Stimulated activated naive CD8-positive, alpha-beta T cell treated with anti-CD3 and anti-CD28 coated beads, Interleukin-15, amount 100 ng/mL, for 72 hours (primary cell): ENCODE measurements at regions not wholly inside any gene's neighbourhood (a gene's known extent, or its start where the extent isn't known, plus 50 kb on each side); places are given as distances from the start of the nearest gene placed in this dataset.

Source experiments
- ATAC-seq: fragments of 150-1000 bp; cut with Tn5 transposase; 2 replicates; pipeline ENCODE4 v1.10.0; 2021; ENCODE audit warnings: mild to moderate bottlenecking, moderate library complexity
- DNase-seq, 2 donors: peaks; one replicate each; pipeline ENCODE4 v3.0.0; 2021 to 2022
- H3K27ac Mint-ChIP-seq, 2 donors: one replicate each; pipeline ENCODE4 v1.8.0; 2022; ENCODE audit warnings: mild to moderate bottlenecking in 2 of 2, mixed read lengths in 2 of 2, moderate library complexity in 2 of 2
- H3K27me3 Mint-ChIP-seq: one replicate; pipeline ENCODE4 v1.8.0; 2022; ENCODE audit warnings: mixed read lengths
- H3K4me1 Mint-ChIP-seq: one replicate; pipeline ENCODE4 v1.8.0; 2022; ENCODE audit warnings: mild to moderate bottlenecking, mixed read lengths
- H3K4me3 Mint-ChIP-seq, 2 donors: one replicate each; pipeline ENCODE4 v1.8.0; 2022; ENCODE audit warnings: mild to moderate bottlenecking in 2 of 2, mixed read lengths in 2 of 2, moderate library complexity in 1 of 2
- H3K9me3 Mint-ChIP-seq, 2 donors: one replicate each; pipeline ENCODE4 v1.8.0; 2022; ENCODE audit warnings: mixed read lengths in 2 of 2

DNA sequence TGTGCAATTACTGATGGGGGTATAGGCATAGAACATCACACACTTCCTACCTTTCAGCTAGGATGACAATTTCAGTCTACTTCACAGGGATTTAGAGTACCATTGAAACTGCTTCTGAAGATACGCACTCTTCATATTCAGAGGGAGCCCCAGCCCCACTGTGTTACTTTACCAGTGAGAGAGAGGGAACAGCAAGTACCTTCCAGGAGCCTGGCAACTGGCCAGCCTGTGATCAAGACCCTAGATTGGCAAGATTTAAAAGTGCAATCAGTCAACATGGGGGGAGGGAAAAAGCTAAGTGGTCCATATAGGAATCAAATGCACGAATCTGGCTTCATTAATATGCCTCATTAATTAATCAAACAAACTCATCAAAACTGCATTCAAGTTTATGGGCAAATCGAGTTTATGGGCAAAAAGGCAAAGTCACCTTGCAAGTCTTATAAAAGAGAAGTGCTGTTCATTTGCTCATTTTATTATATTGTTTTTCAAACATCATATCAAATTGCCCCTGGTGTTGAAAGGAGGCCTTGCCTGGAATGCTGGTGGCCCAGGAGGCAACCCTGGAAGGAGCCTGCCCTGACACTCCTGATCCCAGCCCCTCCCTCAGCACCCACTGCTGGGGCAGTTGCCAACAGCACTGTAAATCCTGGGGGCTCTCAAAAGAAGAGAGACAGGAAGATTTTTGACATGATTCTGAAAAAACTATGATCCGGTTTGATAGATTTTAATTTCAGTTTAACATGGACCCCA, 184.9 kb upstream of the DPT start:
- Mint-ChIP-seq H3K4me1 (no peaks in the 10 kb centered on the region), H3K4me3 (no peak overlapping the region), H3K27ac (no peak overlapping the region), H3K27me3 (peaks cover 17% of the 10 kb centered on the region), H3K9me3 (no peaks in the 10 kb centered on the region)
- ATAC-seq (no peak), DNase-seq (no peak)

DNA sequence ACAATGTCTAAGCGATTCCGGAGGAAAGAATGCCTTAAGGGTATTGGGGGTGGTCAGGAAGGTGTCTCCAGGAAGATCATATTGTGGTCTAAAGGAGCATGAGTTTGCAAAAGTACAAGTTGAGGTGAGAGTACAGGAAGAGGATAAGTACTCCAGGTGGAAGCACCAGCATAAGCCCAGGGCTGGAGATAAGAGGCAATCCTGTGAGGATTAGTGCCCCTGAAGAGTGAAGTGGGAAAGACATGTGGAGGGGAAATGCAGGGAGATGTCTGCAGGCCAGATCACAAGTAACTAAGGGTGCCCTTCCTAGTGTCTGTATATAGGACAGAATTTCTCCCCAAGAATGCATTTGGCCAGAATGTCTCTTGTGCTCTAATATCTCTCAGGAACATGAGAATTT, 188.3 kb upstream of the DPT start:
- DNase-seq (no peak), ATAC-seq (no peak)
- Mint-ChIP-seq H3K9me3 (no peaks in the 10 kb centered on the region), H3K4me1 (peaks cover 10% of the 10 kb centered on the region), H3K4me3 (no peak overlapping the region), H3K27ac (no peak overlapping the region), H3K27me3 (peaks cover 10% of the 10 kb centered on the region)

DNA sequence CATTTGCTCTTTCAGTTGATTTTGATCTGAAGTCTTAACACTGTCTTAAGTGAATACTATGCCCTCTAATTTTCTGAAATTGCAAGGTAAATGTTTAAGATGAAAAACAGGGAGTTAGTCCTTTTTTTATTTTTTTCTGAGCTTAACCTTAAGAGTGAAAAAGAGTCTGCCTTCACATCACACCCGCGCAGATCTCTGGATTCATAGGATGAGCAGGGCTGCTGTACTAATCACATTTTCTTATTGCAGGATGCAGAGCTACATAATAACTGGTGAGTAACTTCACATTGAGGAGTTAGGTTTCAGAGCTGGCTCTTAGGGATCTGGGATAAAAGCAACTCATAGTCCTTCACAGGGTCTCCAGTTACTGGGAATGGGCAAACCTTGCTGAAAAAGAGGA, 188.7 kb upstream of the ATP1B1 start:
- Mint-ChIP-seq H3K4me1 (peaks cover 12% of the 10 kb centered on the region), H3K9me3 (no peaks in the 10 kb centered on the region), H3K27ac (no peak overlapping the region), H3K27me3 (peaks cover 10% of the 10 kb centered on the region), H3K4me3 (no peak overlapping the region)
- DNase-seq, result no peak
- no peak for ATAC-seq

DNA sequence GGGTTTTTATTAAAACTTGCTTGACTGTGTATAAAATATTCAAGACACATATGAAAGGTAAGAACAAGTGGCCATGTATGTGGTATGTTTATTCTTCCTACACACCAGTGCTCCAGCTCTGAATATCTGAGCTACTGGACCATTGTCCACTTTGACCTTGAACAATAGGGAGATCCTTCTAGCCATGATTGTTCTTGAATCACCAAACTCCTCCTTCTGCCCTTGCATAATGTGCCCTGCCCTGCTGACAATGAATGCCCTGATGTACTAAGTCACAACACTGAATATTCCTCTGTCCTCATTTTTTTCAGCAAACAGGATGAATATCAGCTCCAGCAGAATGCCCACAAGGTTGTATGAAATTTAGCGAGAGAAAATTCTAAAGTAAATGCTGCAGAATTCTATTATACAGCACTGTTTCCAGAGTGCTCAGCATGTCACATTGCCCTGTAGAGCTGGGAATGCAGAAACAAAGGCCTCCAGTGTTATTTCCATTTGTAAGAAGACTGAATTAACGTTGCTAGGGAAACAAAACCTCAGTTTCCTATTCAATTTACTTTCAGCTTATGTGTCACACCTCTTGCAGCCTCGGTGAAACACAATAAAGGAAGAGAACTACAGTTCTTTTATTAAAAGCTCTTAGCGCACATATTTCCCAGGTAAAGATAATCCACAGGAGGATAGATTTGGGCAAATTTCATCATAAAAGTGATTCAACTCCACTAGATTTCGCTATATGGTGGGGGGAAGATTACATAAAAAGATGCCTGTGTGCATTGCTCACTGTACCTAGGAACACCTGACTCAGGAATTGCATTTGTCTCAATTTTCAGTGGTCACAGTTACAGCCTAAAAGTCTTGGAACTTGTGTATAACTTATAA, 187.4 kb upstream of the ATP1B1 start:
- Mint-ChIP-seq H3K4me3 (no peak overlapping the region), H3K9me3 (no peaks in the 10 kb centered on the region), H3K27me3 (no peaks in the 10 kb centered on the region), H3K4me1 (peaks cover 12% of the 10 kb centered on the region), H3K27ac (no peak overlapping the region)
- DNase-seq (no peak), ATAC-seq (no peak)

DNA sequence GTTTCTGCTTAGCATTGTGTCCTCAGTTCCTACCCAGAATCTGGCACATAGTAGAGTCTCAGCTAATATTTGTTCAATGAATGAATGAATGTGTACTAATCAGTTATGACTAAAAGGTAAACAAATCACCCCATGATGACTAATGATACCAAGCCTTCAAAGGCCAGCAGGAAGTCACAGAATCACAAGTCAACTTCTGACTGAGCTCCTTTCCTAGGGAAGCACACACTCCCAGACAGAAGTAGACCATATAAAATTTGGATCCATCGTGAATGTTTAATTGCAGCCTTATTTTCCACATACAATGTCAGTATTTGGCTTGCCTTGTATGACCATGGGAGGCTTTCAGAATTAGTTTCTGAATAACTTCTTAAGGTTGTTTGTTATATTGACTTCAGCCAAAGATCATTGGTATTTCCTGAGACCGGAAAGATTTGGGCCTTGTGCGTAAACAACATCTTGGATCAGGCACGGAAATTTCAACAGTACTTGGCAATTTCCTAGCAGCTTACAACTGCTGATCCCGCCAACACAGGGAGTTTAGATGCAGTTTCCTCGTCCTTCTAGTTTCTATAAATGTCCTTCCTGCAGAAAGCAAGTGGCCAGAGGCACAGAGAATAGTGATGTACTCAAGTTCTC, 185.9 kb upstream of the ATP1B1 start:
- H3K9me3 Mint-ChIP-seq, result no peaks in the 10 kb centered on the region
- H3K4me3 Mint-ChIP-seq, result no peak overlapping the region
- H3K4me1 Mint-ChIP-seq, result peaks cover 12% of the 10 kb centered on the region
- no peak for ATAC-seq
- H3K27me3 Mint-ChIP-seq, result no peaks in the 10 kb centered on the region
- no peak overlapping the region for H3K27ac Mint-ChIP-seq
- DNase-seq, result no peak

DNA sequence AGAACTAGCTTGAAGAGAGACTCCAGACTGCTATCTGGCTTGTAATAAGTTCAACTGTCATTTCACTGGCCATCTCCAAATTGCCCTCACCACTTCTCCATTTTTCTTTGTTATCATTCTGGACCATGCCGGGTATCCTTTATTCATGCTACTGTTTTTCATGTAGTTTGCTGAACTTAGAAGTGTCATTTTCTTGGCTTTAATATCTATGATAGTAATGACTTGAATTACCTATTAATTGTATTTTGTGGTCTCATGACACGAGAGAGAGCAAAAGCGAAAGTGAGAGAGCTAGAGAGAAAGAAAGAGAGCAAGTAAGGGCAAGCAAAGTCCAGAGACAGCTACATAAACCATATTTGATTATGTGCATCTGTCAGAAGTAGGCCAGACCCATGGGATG, 184.9 kb upstream of the ATP1B1 start:
- no peaks in the 10 kb centered on the region for H3K27me3 Mint-ChIP-seq
- H3K4me3 Mint-ChIP-seq, result no peak overlapping the region
- H3K4me1 Mint-ChIP-seq, result peaks cover 12% of the 10 kb centered on the region
- no peaks in the 10 kb centered on the region for H3K9me3 Mint-ChIP-seq
- DNase-seq, result no peak
- no peak for ATAC-seq
- H3K27ac Mint-ChIP-seq, result no peak overlapping the region

DNA sequence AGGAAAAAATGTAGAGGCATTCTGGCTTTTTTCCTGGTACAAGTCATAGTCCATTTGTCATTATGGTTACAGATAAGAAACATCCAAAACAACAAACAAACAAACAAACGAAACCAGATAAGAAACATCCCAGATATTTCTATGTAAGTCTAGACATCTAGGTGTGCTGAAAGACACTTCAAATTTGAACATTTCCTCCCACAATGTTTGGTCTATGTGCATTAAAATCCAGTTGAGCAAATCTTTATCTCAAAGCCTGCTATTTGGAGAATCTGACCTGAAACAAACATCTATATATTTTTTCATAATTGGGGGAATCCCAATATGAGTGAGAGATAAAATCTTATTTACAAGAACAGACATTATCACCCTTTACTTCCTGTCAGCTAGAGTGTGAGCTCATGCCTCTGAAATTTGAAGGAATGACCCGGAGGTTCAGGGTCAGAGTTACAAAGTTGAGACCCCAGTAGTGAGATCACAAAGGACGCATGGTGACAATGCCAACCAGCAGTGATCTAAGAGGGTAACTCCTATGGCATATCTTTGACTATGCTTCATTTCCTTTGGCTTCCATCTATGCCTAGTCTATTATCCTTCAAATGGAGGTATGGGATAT, 182.9 kb upstream of the ATP1B1 start:
- no peaks in the 10 kb centered on the region for H3K27me3 Mint-ChIP-seq
- H3K4me3 Mint-ChIP-seq, result no peak overlapping the region
- no peak for DNase-seq
- ATAC-seq, result no peak
- H3K27ac Mint-ChIP-seq, result no peak overlapping the region
- peaks cover 12% of the 10 kb centered on the region for H3K4me1 Mint-ChIP-seq
- H3K9me3 Mint-ChIP-seq, result no peaks in the 10 kb centered on the region

DNA sequence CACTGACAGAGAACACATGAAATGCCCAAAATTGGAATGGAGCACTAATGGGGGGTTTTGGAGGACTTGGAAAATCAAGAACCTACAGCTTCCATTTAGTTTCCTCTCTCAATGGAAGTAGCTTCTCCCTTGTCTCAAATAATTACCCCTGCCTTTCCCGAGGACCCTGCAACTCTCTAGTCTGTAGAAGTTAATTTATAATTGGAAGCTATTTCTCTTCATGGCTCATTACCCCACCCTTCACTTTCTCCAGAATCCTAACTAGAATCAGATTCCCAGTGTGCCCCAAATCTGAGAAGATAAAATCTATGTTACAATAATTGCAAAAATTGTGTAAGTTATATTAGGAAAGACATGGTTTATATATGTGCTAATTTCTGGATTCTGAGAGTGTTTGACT, 181.5 kb upstream of the ATP1B1 start:
- ATAC-seq, result no peak
- H3K9me3 Mint-ChIP-seq, result no peaks in the 10 kb centered on the region
- no peak overlapping the region for H3K27ac Mint-ChIP-seq
- no peak overlapping the region for H3K4me3 Mint-ChIP-seq
- peaks cover 12% of the 10 kb centered on the region for H3K4me1 Mint-ChIP-seq
- peaks cover 9% of the 10 kb centered on the region for H3K27me3 Mint-ChIP-seq
- DNase-seq, result no peak

DNA sequence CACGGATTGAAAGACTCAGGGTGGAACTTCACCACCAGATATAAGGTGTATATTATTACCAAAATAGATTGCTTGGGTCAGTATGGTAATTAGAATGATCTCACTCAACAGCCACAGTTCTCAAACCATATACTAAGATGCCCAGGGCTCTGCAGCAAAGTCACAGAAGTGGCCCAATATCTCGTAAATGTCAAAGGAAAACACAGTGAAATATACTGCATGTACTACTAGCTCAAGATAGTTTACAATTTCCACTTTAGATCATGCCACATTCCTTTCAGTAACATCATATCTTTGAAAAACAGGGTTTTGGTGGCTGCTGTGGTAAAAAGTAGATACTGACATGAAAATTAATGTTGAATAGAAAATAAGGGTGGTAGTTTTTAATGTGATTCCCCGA, 180.3 kb upstream of the ATP1B1 start:
- H3K4me1 Mint-ChIP-seq, result peaks cover 12% of the 10 kb centered on the region

DNA sequence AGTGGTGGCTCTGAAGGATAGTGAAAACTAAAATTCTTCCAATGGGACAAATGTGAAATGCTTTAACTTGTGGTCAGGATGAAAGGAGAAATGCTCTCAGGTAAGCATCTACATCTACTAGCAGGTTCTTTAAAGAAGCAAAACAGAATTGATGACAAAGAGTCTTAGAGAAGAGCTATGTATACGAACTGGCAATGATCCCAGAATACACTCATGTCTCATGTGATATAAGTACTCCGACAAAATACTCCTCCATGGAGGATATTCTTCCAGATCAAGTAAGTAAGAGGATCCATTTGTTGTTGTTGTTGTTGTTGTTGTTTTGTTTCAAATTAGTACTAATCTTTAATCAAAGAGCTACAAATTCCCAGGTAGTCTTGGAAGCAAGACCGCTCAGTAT, 174.0 kb upstream of the ATP1B1 start:
- Mint-ChIP-seq H3K27me3 (peaks cover 9% of the 10 kb centered on the region), H3K4me1 (no peaks in the 10 kb centered on the region), H3K27ac (no peak overlapping the region), H3K4me3 (no peak overlapping the region), H3K9me3 (peaks cover 5 to 7% of the 10 kb centered on the region in 2 donors)
- ATAC-seq (no peak), DNase-seq (no peak)

More for the DNA sequence above, 180.3 kb upstream of the ATP1B1 start:
- no peaks in the 10 kb centered on the region for H3K9me3 Mint-ChIP-seq
- ATAC-seq (no peak), DNase-seq (no peak)
- H3K27ac Mint-ChIP-seq, result no peak overlapping the region
- H3K27me3 Mint-ChIP-seq, result peaks cover 9% of the 10 kb centered on the region
- H3K4me3 Mint-ChIP-seq, result no peak overlapping the region

DNA sequence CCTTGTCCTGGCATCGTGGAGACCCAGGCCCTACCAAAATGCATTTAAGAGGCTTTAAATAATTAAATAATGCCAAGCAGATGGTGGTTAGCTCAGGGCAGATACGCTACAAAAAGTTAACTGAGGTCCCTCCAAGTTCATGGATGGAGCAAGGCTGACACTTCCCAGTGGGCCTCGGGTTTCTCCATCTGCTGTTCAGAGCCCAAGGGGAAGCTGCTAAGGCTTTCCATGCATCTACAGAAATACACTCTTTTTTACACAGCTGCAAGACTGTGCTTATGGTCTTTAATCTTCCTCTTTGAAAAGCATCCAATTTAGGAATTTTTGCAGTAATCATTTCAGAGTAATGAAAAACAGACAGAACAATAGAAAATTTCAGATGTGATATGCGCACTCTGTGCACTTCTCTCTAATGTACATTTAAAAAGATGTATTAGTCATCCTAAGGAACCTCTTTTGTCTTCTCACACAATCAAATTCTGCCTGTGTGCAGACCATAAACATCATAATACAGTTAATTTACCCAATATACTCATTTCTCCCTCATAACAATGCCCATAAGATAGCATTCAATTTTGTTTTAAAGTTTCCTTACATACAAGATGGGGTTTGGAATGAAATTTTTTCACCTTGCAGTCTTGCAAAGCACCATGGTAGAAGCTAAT, 173.2 kb upstream of the ATP1B1 start:
- DNase-seq, result no peak
- Mint-ChIP-seq H3K4me3 (no peak overlapping the region), H3K9me3 (peaks cover 5 to 7% of the 10 kb centered on the region in 2 donors), H3K4me1 (no peaks in the 10 kb centered on the region), H3K27ac (no peak overlapping the region), H3K27me3 (peaks cover 9% of the 10 kb centered on the region)
- no peak for ATAC-seq

DNA sequence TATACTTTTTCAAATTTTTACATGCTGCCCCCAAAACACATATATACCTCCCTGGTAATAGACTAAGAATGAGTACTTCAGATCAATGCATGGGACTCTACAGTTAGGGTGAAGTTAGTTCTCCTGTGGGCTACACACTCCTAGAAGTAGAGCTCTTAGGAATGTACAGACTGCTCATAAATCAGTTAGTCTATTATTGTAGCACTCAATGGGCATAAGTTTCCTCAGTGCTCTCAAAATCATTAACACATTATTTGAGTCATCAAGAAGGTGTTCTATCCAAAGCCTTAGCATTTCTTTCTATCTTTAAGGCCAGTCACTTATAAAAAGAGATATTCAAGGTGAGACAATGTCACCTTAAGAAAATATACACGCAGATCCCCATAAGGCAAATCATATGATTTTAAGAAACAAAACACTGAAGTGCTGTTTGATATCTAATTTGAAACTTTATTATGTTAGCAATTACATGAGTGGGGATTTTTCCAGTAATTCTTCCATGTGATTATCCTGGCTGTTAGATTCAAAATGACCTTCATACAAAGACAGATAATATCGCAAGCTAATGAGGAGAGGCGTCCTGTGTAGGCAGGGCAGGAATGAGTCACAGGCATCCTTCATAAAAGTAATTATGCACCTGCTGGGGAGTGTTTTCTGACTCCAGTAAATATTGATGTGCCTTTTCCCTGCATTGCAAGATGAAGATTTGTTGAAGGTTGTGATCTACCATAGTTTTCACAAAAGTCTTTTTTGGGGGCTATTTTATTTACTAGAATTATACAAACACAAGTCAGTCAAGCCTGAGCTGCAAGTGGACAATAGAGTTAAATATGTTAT, 167.2 kb upstream of the ATP1B1 start:
- H3K27ac Mint-ChIP-seq, result no peak overlapping the region
- H3K4me3 Mint-ChIP-seq, result no peak overlapping the region
- DNase-seq (no peak), ATAC-seq (no peak)
- peaks cover 17% of the 10 kb centered on the region for H3K27me3 Mint-ChIP-seq
- H3K9me3 Mint-ChIP-seq, result peaks cover 0 to 7% of the 10 kb centered on the region in 2 donors
- H3K4me1 Mint-ChIP-seq, result no peaks in the 10 kb centered on the region

DNA sequence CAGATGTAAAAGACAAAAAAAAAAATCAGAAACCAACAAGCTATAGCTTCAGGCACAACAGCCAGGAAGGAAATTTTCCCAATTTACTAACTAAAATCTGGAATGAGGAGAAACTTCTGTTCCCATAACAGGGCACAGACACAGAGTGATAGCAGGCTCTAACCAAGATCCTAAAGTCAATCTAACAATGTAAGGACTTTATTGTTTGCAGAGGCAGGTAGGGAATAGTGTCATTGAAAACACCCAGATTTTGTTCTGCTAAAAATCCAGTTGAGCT, 166.6 kb upstream of the ATP1B1 start:
- Mint-ChIP-seq H3K4me3 (no peak overlapping the region), H3K27me3 (peaks cover 18% of the 10 kb centered on the region), H3K9me3 (peaks cover 0 to 7% of the 10 kb centered on the region in 2 donors), H3K27ac (no peak overlapping the region), H3K4me1 (no peaks in the 10 kb centered on the region)
- ATAC-seq, result no peak
- no peak for DNase-seq

DNA sequence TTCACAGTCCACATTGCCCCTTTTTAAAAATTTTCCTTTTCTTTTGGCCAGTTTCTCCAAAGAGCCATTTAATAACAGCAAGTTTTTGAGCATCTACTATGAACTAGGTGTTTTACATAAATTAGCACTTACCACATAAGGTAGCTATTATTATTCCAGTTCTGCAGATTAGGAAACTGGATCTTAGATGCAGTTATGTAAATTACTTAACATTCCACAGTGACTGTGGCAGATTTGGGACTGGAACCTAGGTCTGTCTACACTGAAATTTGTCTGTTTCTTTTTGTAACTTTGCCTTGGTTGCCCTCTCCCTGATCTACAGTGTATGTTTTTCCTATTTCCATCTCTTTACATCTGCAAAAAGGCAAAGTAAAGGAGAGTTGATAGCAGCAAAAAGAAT, 164.8 kb upstream of the ATP1B1 start:
- no peak for DNase-seq
- no peak for ATAC-seq
- Mint-ChIP-seq H3K27me3 (peaks cover 26% of the 10 kb centered on the region), H3K9me3 (peaks cover 0 to 3% of the 10 kb centered on the region in 2 donors), H3K4me3 (no peak overlapping the region), H3K4me1 (no peaks in the 10 kb centered on the region), H3K27ac (no peak overlapping the region)

DNA sequence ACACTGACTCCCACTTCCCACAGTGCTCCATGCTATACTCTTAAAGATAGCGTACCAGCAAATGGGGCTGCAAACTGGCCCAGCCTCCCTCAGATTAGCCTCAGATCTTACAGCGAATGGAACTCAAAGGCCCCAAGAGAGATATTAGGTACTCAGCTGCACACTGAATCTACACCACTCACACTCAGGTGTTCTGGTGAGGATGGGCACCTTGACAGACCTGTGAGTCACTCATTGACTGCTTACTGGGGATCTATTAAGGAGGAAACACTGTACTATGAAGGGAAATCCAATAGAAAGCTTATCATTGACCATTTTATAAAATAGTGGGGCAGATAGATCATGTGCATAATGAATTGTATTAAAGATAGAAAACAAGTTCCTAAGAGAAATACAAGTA, 164.3 kb upstream of the ATP1B1 start:
- H3K27ac Mint-ChIP-seq, result no peak overlapping the region
- no peak for DNase-seq
- no peaks in the 10 kb centered on the region for H3K9me3 Mint-ChIP-seq
- ATAC-seq, result no peak
- H3K4me1 Mint-ChIP-seq, result no peaks in the 10 kb centered on the region
- H3K4me3 Mint-ChIP-seq, result no peak overlapping the region
- peaks cover 26% of the 10 kb centered on the region for H3K27me3 Mint-ChIP-seq
